ENCODE measurements at regions not wholly inside any gene's neighbourhood (a gene's known extent, or its start where the extent isn't known, plus 50 kb on each side); places are given as distances from the start of the nearest gene placed in this dataset.
A peak's percentile ranks its signal among the peaks of the same experiment; 100 is the strongest.

GRCh38 chrX:6384371-6384770 is 150.5 kb downstream of the VCX3A start:
- H3K27me3 ChIP-seq, result no peaks in the 10 kb centered on the region
- whole genome bisulfite sequencing, 2 donors, result 67 to 84% methylated on average over 6 of the region's 6 CpGs
- intact Hi-C loops (cut with DNase I), result no loop called here
- H3K4me1 ChIP-seq, result no peaks in the 10 kb centered on the region
- H3K9me3 ChIP-seq, result no peaks in the 10 kb centered on the region
- H3K36me3 ChIP-seq, result no peaks in the 10 kb centered on the region
- H3K27ac ChIP-seq, result no peak overlapping the region
- TF ChIP-seq EP300 (IDR thresholded peaks at IDR 0.05), result no peak
- TF ChIP-seq, protein P1, sequence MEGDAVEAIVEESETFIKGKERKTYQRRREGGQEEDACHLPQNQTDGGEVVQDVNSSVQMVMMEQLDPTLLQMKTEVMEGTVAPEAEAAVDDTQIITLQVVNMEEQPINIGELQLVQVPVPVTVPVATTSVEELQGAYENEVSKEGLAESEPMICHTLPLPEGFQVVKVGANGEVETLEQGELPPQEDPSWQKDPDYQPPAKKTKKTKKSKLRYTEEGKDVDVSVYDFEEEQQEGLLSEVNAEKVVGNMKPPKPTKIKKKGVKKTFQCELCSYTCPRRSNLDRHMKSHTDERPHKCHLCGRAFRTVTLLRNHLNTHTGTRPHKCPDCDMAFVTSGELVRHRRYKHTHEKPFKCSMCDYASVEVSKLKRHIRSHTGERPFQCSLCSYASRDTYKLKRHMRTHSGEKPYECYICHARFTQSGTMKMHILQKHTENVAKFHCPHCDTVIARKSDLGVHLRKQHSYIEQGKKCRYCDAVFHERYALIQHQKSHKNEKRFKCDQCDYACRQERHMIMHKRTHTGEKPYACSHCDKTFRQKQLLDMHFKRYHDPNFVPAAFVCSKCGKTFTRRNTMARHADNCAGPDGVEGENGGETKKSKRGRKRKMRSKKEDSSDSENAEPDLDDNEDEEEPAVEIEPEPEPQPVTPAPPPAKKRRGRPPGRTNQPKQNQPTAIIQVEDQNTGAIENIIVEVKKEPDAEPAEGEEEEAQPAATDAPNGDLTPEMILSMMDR (IDR thresholded peaks at IDR 0.05), result no peak
- no peak for TF ChIP-seq POLR2A (IDR thresholded peaks at IDR 0.05)
- no peak for TF ChIP-seq POLR2AphosphoS5 (IDR thresholded peaks at IDR 0.05)
- no peak overlapping the region for H3K4me3 ChIP-seq
- peak; percentile 65 for DNase-seq

DNA sequence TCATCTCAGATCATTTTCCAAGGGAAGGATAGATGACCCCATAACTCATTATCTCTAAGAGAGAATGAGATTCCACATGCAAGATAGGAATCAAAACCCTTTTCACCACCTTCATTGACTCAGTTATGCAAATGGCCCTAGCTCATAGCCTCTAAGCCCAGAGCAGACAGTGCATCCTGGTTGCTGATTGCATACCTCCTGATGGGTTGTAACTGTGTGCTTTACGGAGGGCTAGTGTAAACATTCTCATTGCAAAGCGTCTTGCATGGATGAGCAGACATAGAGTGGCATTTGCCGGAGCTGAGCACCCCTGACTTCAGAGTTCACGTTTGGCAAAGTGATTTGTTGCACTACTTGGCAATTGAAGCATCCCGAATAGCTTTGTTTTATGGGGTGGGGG is 151.0 kb downstream of the VCX3A start:
- no peak for DNase-seq
- intact Hi-C loops (cut with DNase I), result no loop called here
- H3K27me3 ChIP-seq, result no peaks in the 10 kb centered on the region
- H3K9me3 ChIP-seq, result no peaks in the 10 kb centered on the region
- WGBS, 2 donors, result 29 to 65% methylated on average over 5 of the region's 5 CpGs
- no peak overlapping the region for H3K27ac ChIP-seq
- TF ChIP-seq POLR2AphosphoS5 (IDR thresholded peaks at IDR 0.05) (no peak), POLR2A (IDR thresholded peaks at IDR 0.05) (no peak), EP300 (IDR thresholded peaks at IDR 0.05) (no peak)
- TF ChIP-seq, protein P1 (IDR thresholded peaks at IDR 0.05), result no peak
- H3K4me1 ChIP-seq, result no peaks in the 10 kb centered on the region
- no peaks in the 10 kb centered on the region for H3K36me3 ChIP-seq
- no peak overlapping the region for H3K4me3 ChIP-seq

- Histone ChIP-seq H3K4me1 (no peaks in the 10 kb centered on the region), H3K36me3 (no peaks in the 10 kb centered on the region), H3K4me3 (no peak overlapping the region), H3K27me3 (no peaks in the 10 kb centered on the region), H3K27ac (no peak overlapping the region), H3K9me3 (no peaks in the 10 kb centered on the region)
- TF ChIP-seq POLR2A (IDR thresholded peaks at IDR 0.05) (no peak), EP300 (IDR thresholded peaks at IDR 0.05) (no peak), POLR2AphosphoS5 (IDR thresholded peaks at IDR 0.05) (no peak)
- TF ChIP-seq, protein P1 (IDR thresholded peaks at IDR 0.05), result no peak
- WGBS, 2 donors, result 79 to 86% methylated on average over 3 of the region's 3 CpGs
- intact Hi-C loops (cut with DNase I), result no loop called here
- DNase-seq, result no peak
Observed at GRCh38 chrX:6383488-6383887, 151.4 kb downstream of the VCX3A start.

- Histone ChIP-seq H3K9me3 (no peaks in the 10 kb centered on the region), H3K4me3 (no peak overlapping the region), H3K4me1 (no peaks in the 10 kb centered on the region), H3K36me3 (no peaks in the 10 kb centered on the region), H3K27ac (no peak overlapping the region), H3K27me3 (no peaks in the 10 kb centered on the region)
- WGBS, 2 donors, result 13 to 69% methylated on average over 9 of the region's 9 CpGs
- DNase-seq, result no peak
- intact Hi-C loops (cut with DNase I), result no loop called here
- TF ChIP-seq, protein P1 (IDR thresholded peaks at IDR 0.05), result no peak
- TF ChIP-seq POLR2AphosphoS5 (IDR thresholded peaks at IDR 0.05) (no peak), POLR2A (IDR thresholded peaks at IDR 0.05) (no peak), EP300 (IDR thresholded peaks at IDR 0.05) (no peak)
Observed at GRCh38 chrX:6382284-6382683, 152.6 kb downstream of the VCX3A start.

- 20 to 70% methylated on average over 3 of the region's 3 CpGs for WGBS, 2 donors
- Histone ChIP-seq H3K27me3 (no peaks in the 10 kb centered on the region), H3K27ac (no peak overlapping the region), H3K4me1 (no peaks in the 10 kb centered on the region), H3K9me3 (no peaks in the 10 kb centered on the region), H3K4me3 (no peak overlapping the region), H3K36me3 (no peaks in the 10 kb centered on the region)
- no peak for TF ChIP-seq POLR2A (IDR thresholded peaks at IDR 0.05)
- TF ChIP-seq EP300 (IDR thresholded peaks at IDR 0.05), result no peak
- no peak for TF ChIP-seq POLR2AphosphoS5 (IDR thresholded peaks at IDR 0.05)
- TF ChIP-seq, protein P1 (IDR thresholded peaks at IDR 0.05), result no peak
- DNase-seq, result no peak
- intact Hi-C loops (cut with DNase I), result no loop called here
Observed at GRCh38 chrX:6377103-6377764, 148.6 kb upstream of the NLGN4X start.
